ENCODE measurements at regions not wholly inside any gene's neighbourhood (a gene's known extent, or its start where the extent isn't known, plus 50 kb on each side); places are given as distances from the start of the nearest gene placed in this dataset.

DNA sequence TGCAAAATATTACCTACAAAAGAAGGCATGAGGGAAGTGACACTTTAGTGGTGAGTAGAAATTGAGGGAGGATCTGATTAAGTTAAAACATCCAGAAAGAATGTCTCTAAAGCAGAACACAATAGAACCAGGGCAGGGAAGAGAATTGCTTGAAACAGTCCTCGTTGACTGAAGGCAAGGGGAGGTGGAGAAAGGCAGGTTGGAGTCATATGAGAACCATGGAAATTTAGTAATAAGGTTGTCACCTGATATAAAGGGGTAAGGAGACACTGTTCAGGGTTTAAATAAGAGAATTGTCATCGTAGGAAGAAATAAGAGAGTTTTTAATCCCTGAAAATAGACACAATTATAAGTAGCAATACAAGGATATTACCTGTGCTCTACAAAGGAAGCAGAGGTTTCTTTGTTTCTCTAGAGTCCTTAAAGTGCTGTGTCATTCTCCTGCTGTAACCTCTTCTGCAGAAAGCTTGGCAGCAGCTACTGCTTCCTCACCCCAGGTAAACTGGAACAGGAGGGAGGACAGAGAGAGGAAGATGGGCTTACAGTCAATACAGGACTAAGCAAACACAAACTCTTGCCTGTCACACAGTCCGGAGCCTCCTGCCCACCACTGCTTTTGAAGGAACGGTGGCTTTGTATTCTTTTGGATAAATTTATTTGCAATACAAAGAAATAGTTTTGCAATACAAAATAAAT is 258.4 kb downstream of the PPARGC1A start:
- TF ChIP-seq, protein P1, sequence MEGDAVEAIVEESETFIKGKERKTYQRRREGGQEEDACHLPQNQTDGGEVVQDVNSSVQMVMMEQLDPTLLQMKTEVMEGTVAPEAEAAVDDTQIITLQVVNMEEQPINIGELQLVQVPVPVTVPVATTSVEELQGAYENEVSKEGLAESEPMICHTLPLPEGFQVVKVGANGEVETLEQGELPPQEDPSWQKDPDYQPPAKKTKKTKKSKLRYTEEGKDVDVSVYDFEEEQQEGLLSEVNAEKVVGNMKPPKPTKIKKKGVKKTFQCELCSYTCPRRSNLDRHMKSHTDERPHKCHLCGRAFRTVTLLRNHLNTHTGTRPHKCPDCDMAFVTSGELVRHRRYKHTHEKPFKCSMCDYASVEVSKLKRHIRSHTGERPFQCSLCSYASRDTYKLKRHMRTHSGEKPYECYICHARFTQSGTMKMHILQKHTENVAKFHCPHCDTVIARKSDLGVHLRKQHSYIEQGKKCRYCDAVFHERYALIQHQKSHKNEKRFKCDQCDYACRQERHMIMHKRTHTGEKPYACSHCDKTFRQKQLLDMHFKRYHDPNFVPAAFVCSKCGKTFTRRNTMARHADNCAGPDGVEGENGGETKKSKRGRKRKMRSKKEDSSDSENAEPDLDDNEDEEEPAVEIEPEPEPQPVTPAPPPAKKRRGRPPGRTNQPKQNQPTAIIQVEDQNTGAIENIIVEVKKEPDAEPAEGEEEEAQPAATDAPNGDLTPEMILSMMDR (conservative IDR thresholded peaks at IDR 0.05; ENCODE audit: low read depth, low read length) = no peak
- DNase-seq (ENCODE audit: low read depth) = no peak
- H3K4me3 ChIP-seq (ENCODE audit: low read depth, low read length) = no peak overlapping the region

DNA sequence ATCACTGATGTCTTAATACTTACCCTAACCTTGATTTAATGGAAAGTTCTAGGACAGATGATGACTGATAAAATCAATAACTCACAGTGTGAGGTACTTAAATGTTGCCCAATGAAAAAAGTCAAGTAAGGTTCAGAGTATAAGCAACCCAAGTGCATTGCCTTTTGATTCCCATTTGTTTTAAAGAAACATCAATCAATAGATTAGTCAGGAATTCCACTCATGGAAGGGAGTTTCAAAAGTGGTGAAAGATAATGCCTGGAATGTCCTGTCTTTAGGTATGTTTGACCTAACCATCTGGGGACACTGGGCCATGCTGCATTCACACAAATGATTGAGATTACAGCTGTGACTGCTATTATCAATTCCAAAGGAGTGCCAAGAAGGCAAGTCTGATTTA is 259.7 kb downstream of the PPARGC1A start:
- DNase-seq (ENCODE audit: low read depth) = no peak
- TF ChIP-seq, protein P1 (conservative IDR thresholded peaks at IDR 0.05; ENCODE audit: low read depth, low read length) = no peak

DNA sequence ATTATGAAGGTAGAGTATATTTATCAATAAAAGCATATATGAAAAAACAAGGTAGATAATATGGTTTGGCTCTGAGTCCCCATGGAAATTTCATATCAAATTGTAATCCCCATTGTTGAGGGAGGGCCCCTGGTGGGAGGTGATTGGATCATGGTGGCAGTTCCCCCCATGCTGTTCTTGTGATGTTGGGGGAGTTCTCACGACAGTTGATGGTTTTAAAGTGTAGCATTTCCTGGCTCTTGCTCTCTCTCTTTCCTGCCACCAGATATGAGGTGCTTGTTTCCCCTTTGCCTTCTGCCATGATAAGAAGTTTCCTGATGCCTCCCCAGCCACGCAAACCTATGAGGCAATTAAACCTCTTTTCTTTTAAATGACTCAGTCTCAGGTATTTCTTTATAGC is 260.4 kb downstream of the PPARGC1A start:
- TF ChIP-seq, protein P1 (conservative IDR thresholded peaks at IDR 0.05; ENCODE audit: low read depth, low read length) = no peak
- H3K4me3 ChIP-seq (ENCODE audit: low read depth, low read length) = no peak overlapping the region
- DNase-seq (ENCODE audit: low read depth) = no peak

More for the DNA sequence above, 259.7 kb downstream of the PPARGC1A start:
- no peak overlapping the region for H3K4me3 ChIP-seq (ENCODE audit: low read depth, low read length)

DNA sequence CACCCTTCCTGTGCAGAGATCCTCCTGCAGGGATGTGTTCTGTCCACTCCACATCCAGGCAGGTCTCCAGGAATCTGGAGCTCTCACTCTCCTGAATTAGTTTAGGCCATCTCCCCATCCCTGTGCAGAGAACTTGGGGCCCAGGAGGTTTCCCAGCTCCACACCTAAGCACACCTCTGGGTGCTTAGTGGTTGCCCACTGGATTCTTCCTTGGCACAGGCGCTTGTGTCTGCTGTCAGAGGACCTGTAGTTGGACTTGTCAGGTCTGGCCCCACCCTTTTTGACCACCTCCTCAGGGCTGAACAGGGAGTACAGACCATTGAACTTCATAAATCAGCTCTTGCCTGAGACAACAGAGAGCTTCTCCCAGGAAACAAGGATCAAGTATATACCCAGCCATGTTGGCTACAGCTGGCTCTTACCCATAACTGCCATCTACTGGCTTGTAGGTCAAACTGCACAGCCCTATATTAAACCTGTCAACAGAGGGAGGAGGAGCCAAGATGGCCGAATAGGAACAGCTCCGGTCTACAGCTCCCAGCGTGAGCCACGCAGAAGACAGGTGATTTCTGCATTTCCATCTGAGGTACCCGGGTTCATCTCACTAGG is 275.5 kb downstream of the PPARGC1A start:
- peak; percentile 4 for DNase-seq (ENCODE audit: low read depth)
- H3K4me3 ChIP-seq (ENCODE audit: low read depth, low read length) = no peak overlapping the region
- TF ChIP-seq, protein P1 (conservative IDR thresholded peaks at IDR 0.05; ENCODE audit: low read depth, low read length) = no peak

DNA sequence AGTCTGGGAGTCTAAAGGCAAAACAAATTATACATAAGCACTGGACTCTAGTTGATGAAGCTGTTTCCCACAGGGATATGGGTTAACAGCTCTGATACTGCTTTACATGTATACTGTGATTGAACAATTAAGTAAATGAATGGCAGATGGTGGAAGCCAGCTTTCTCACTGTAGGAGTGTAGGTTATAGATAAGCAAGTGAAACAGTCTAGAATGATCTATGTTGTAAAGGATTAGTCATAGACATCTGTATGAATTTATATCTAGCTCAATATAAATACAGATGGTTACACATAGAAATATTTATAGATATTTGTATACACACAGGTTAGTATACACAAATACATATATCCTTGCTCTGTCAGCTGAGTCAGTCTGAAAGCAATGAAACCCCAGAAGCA is 276.1 kb downstream of the PPARGC1A start:
- TF ChIP-seq, protein P1 (conservative IDR thresholded peaks at IDR 0.05; ENCODE audit: low read depth, low read length) = no peak

DNA sequence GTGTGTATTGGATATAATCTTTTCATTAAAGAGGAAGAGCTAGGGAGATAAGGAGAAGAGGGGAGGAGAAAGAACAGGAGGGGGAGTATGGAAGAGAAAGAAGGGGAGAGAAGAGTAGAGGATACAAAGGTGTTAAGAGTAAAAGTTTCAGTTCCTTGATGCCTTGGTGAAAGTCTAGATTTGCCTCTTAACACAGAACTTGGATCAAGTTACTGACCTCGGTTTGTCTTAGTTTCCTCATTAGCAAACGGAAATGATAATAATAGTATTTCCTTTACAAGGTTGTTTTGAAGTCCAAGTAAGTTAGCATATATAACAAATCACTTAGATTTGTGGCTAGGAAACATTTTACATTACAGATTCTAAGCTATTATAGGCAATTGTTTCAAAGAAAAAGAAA is 287.1 kb downstream of the PPARGC1A start:
- TF ChIP-seq, protein P1 (conservative IDR thresholded peaks at IDR 0.05; ENCODE audit: low read depth, low read length) = no peak
- no peak overlapping the region for H3K4me3 ChIP-seq (ENCODE audit: low read depth, low read length)
- DNase-seq (ENCODE audit: low read depth) = no peak

More for the DNA sequence above, 276.1 kb downstream of the PPARGC1A start:
- DNase-seq (ENCODE audit: low read depth) = no peak
- no peak overlapping the region for H3K4me3 ChIP-seq (ENCODE audit: low read depth, low read length)

DNA sequence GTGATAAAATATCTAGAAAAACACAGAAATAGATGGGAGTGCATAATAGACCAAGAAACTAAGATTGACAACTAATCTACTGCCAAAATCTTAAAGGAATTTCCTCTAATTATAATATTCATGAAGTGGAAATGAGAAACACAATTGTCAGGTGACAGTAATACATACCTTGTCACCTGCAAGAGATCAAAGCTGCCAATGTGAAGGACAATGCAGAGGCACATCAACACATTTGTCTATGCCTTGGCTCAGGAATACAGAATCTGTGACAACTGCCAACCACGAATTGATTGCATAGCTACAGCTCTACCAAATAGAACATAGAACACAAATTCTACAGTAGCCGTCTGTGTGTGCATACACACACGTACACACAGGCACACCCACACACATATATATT is 295.7 kb downstream of the PPARGC1A start:
- DNase-seq (ENCODE audit: low read depth) = no peak
- H3K4me3 ChIP-seq (ENCODE audit: low read depth, low read length) = no peak overlapping the region
- TF ChIP-seq, protein P1 (conservative IDR thresholded peaks at IDR 0.05; ENCODE audit: low read depth, low read length) = no peak
